ENCODE measurements at regions not wholly inside any gene's neighbourhood (a gene's known extent, or its start where the extent isn't known, plus 50 kb on each side); places are given as distances from the start of the nearest gene placed in this dataset.

- Histone ChIP-seq H3K36me3 (no peaks in the 10 kb centered on the region), H3K27me3 (no peaks in the 10 kb centered on the region), H3K4me3 (replicated peaks in 1 of 3) (no peak overlapping the region), H3K4me1 (no peaks in the 10 kb centered on the region), H3K27ac (no peak overlapping the region), H3K9me3 (no peaks in the 10 kb centered on the region)
- TF ChIP-seq CTCF (IDR thresholded peaks at IDR 0.05) = no peak
- no peak for TF ChIP-seq POLR2A (IDR thresholded peaks at IDR 0.05)
- no peak for DNase-seq
- WGBS, 2 donors = 73 to 93% methylated on average over 6 of the region's 6 CpGs
- intact Hi-C loops (cut with DNase I) = no loop called here
These were observed 285.9 kb downstream of the FBXO15 start for GRCh38 chr18:73861771-73862170.

GRCh38 chr18:73859837-73860397 is 287.7 kb downstream of the FBXO15 start:
- Histone ChIP-seq H3K27me3 (no peaks in the 10 kb centered on the region), H3K4me3 (replicated peaks in 1 of 3) (no peak overlapping the region), H3K9me3 (no peaks in the 10 kb centered on the region), H3K27ac (no peak overlapping the region), H3K36me3 (no peaks in the 10 kb centered on the region), H3K4me1 (no peaks in the 10 kb centered on the region)
- DNase-seq = no peak
- 81 to 83% methylated on average over 9 of the region's 9 CpGs for WGBS, 2 donors
- intact Hi-C loops (cut with DNase I) = no loop called here
- TF ChIP-seq CTCF (IDR thresholded peaks at IDR 0.05) = no peak

- Histone ChIP-seq H3K27ac (no peak overlapping the region), H3K27me3 (no peaks in the 10 kb centered on the region), H3K36me3 (no peaks in the 10 kb centered on the region), H3K9me3 (no peaks in the 10 kb centered on the region), H3K4me1 (peaks cover 16 to 22% of the 10 kb centered on the region in 2 donors), H3K4me3 (replicated peaks in 1 of 3) (no peak overlapping the region)
- DNase-seq = no peak
- WGBS, 2 donors = 71 to 81% methylated on average over 10 of the region's 10 CpGs
- intact Hi-C loops (cut with DNase I) = no loop called here
- TF ChIP-seq CTCF (IDR thresholded peaks at IDR 0.05) (no peak), POLR2A (IDR thresholded peaks at IDR 0.05) (no peak)
These were observed 294.7 kb downstream of the FBXO15 start for GRCh38 chr18:73852789-73853549.

- Histone ChIP-seq H3K27me3 (no peaks in the 10 kb centered on the region), H3K4me3 (replicated peaks in 1 of 3) (no peak overlapping the region), H3K9me3 (no peaks in the 10 kb centered on the region), H3K4me1 (peaks cover 16 to 26% of the 10 kb centered on the region in 2 donors), H3K36me3 (no peaks in the 10 kb centered on the region), H3K27ac (no peak overlapping the region)
- 70 to 76% methylated on average over 5 of the region's 5 CpGs for WGBS, 2 donors
- DNase-seq = no peak
- no peak for TF ChIP-seq CTCF (IDR thresholded peaks at IDR 0.05)
- no peak for TF ChIP-seq POLR2A (IDR thresholded peaks at IDR 0.05)
- intact Hi-C loops (cut with DNase I) = no loop called here
These were observed 296.9 kb downstream of the FBXO15 start for GRCh38 chr18:73850782-73851181.

- no peaks in the 10 kb centered on the region for H3K9me3 ChIP-seq
- intact Hi-C loops (cut with DNase I) = no loop called here
- H3K27me3 ChIP-seq = no peaks in the 10 kb centered on the region
- no peaks in the 10 kb centered on the region for H3K36me3 ChIP-seq
- H3K4me1 ChIP-seq = peaks cover 16 to 26% of the 10 kb centered on the region in 2 donors
- peak; percentile 22 to 31 for DNase-seq
- H3K4me3 ChIP-seq (replicated peaks in 1 of 3) = no peak overlapping the region
- TF ChIP-seq POLR2A (IDR thresholded peaks at IDR 0.05) = no peak
- TF ChIP-seq CTCF (IDR thresholded peaks at IDR 0.05) = no peak
- H3K27ac ChIP-seq = peak overlapping the region; percentile 25 to 49 (median 38)
These were observed 299.0 kb downstream of the FBXO15 start for GRCh38 chr18:73848656-73849055.

Measured in thyroid gland (tissue), 4 donors.